Ovary (tissue), 7 donors: ENCODE measurements at regions not wholly inside any gene's neighbourhood (a gene's known extent, or its start where the extent isn't known, plus 50 kb on each side); places are given as distances from the start of the nearest gene placed in this dataset.

ENCODE experiments used
- DNase-seq, 5 donors: peaks; one replicate each; pipeline ENCODE4 v3.0.0-alpha.2; 2019 to 2020
- H3K27ac ChIP-seq, 2 donors: fragments of 200-600 bp; one replicate each; pipeline versions ENCODE4 v1.5.1 to v1.8.0; 2019 to 2022
- H3K27me3 ChIP-seq: fragments of 200-600 bp; one replicate; pipeline ENCODE4 v1.8.0; 2022
- H3K36me3 ChIP-seq: fragments of 200-600 bp; sonication (generic); one replicate; pipeline ENCODE4 v1.5.1; 2019
- H3K4me1 ChIP-seq: one replicate; pipeline ENCODE4 v1.8.1; 2013; ENCODE audit warnings: mild to moderate bottlenecking, moderate library complexity; ENCODE audit not compliant: insufficient read depth
- H3K4me3 ChIP-seq: fragments of 200-600 bp; sonication (generic); one replicate; pipeline ENCODE4 v1.5.1; 2017
- H3K9me3 ChIP-seq, 2 donors: fragments of 200-600 bp in 1 of 2; sonication (generic) in 1 of 2; one replicate each; pipeline versions ENCODE4 v1.5.1 to v1.8.1; 2013 to 2019; ENCODE audit warnings: mild to moderate bottlenecking in 1 of 2, moderate library complexity in 1 of 2
- EP300 ChIP-seq: sonication (generic); formaldehyde crosslinking; IDR thresholded peaks from one replicate; pipeline ENCODE4 v1.6.1; 2017; ENCODE audit warnings: antibody characterized with exemption
- POLR2A ChIP-seq: fragments of 450-650 bp; IDR thresholded peaks from one replicate; pipeline ENCODE4 v1.6.1; 2017; ENCODE audit warnings: antibody characterized with exemption, mild to moderate bottlenecking, moderate library complexity
- WGBS, 3 donors: extraction: QIAGEN DNeasy Blood & Tissue Kit in 1 of 3; methylation state at CpG; one replicate each; pipeline versions ENCODE4 v1.1.5 to v1.1.7; 2013 to 2017; 5-methylcytosine and 5-hydroxymethylcytosine counted together
- intact Hi-C, 4 donors: fragments of 100-400 bp; cut with DNase I; formaldehyde crosslinking; loops; one replicate each; pipeline versions ENCODE4 v1.11.0 to v1.15.1; 2022 to 2023
- TF ChIP-seq, protein P1 (sequence below), 3 donors: fragments of 450-650 bp in 2 of 3; fragments of 200-600 bp in 1 of 3; IDR thresholded peaks; one replicate each; pipeline versions ENCODE4 v1.5.1 to v1.8.0; 2016 to 2022; ENCODE audit warnings: antibody characterized with exemption in 3 of 3, mild to moderate bottlenecking in 1 of 3
- donor health status: DM: no; HTN: no; CAD: no; lungs with moderate emphysema.
- donor health status: DM: no; HTN: no; CAD: no.
- donor health status: Bipolar disorder and iron deficiency.
- donor health status: DM: no; HTN: no; CAD: no.
- donor health status: DM: yes; HTN: yes; CAD: no.

DNA sequence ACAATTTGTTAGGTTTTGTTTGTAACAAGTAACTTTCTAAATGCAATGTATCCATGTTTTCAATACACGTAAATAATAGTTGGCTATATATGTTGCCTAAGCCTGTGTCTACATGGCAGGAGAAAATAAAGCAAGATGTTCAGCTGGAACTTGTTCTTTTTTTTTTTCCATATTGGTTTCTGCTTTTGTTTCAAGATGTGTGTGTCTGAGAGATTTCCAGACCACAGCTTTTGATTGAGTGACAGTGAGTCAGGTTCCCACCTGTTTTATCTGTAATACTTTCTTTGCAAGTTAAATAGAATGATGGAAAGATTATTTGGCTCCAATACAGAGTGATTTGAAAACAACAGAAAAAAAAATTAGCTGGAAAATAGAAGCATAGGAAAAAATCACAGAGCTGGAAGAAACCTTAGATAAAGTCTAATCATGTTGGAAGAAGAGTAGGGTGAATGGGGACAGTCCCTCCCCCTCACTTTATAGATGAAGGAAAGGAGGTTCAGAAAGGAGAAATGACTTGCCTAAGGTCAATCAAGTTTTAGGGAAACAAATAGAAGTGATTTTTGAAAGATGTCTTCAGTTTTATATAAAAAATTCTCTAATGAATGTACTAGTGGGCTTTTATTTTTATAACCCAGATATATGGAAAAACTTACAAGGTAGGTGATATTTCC is 150.9 kb upstream of the STMND1 start:
- DNase-seq, result no peak
- Histone ChIP-seq H3K36me3 (no peaks in the 10 kb centered on the region), H3K27me3 (no peaks in the 10 kb centered on the region), H3K9me3 (no peaks in the 10 kb centered on the region), H3K27ac (no peak overlapping the region), H3K4me3 (no peak overlapping the region), H3K4me1 (no peaks in the 10 kb centered on the region)
- intact Hi-C loops, result no loop called here
- 78 to 98% (median 91%) methylated on average over 1 of the region's 1 CpG for whole genome bisulfite sequencing, 3 donors
- TF ChIP-seq, protein P1, sequence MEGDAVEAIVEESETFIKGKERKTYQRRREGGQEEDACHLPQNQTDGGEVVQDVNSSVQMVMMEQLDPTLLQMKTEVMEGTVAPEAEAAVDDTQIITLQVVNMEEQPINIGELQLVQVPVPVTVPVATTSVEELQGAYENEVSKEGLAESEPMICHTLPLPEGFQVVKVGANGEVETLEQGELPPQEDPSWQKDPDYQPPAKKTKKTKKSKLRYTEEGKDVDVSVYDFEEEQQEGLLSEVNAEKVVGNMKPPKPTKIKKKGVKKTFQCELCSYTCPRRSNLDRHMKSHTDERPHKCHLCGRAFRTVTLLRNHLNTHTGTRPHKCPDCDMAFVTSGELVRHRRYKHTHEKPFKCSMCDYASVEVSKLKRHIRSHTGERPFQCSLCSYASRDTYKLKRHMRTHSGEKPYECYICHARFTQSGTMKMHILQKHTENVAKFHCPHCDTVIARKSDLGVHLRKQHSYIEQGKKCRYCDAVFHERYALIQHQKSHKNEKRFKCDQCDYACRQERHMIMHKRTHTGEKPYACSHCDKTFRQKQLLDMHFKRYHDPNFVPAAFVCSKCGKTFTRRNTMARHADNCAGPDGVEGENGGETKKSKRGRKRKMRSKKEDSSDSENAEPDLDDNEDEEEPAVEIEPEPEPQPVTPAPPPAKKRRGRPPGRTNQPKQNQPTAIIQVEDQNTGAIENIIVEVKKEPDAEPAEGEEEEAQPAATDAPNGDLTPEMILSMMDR (IDR thresholded peaks at IDR 0.05), result no peak
- TF ChIP-seq EP300, result no peak
- no peak for TF ChIP-seq POLR2A

DNA sequence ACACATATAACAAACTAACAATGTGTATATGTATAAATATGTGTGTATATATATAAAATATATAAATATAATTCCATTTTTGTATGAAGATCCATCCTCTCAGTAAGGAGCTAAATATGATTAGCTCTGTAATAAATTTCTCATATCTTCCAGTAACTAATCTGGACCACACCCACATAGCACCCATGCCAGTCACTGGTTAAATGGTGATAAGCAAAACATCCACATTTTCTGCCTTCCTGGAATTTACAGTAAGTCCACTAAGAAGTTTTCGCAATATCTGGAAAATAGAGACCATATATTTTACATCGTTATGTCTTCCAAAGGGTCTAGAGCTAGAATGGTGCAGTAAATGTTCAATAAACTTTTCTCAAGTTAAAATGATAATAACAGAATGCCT is 151.5 kb upstream of the STMND1 start:
- no peak for DNase-seq
- 90 to 100% (median 92%) methylated on average over 1 to 2 of the region's 2 CpGs for WGBS, 3 donors
- intact Hi-C loops, result no loop called here

DNA sequence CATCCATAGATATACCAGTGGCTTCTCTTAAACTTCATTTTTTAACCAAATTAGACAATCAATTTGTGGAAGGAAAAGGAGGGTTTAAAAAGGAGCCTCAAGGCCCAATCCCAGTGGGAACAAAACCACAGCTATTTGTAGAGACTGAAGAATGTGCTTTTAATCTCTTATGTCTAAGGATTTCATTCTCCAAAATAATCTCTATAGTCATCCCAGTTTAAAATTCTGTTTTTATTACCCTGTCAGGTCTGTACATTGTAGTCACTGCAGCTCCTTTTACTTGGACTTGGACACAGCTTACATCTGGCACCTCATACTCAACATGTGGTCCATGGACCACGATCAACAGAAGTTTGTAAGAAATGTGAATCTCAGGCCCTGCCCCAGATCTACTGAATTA is 152.1 kb upstream of the STMND1 start:
- 46 to 60% (median 52%) methylated on average over 1 of the region's 1 CpG for WGBS, 3 donors

More for the DNA sequence above, 151.5 kb upstream of the STMND1 start:
- no peaks in the 10 kb centered on the region for H3K36me3 ChIP-seq
- no peak overlapping the region for H3K27ac ChIP-seq
- no peak overlapping the region for H3K4me3 ChIP-seq
- no peaks in the 10 kb centered on the region for H3K9me3 ChIP-seq
- H3K27me3 ChIP-seq, result no peaks in the 10 kb centered on the region
- TF ChIP-seq, protein P1 (IDR thresholded peaks at IDR 0.05), result no peak
- no peak for TF ChIP-seq EP300
- TF ChIP-seq POLR2A, result no peak
- no peaks in the 10 kb centered on the region for H3K4me1 ChIP-seq

DNA sequence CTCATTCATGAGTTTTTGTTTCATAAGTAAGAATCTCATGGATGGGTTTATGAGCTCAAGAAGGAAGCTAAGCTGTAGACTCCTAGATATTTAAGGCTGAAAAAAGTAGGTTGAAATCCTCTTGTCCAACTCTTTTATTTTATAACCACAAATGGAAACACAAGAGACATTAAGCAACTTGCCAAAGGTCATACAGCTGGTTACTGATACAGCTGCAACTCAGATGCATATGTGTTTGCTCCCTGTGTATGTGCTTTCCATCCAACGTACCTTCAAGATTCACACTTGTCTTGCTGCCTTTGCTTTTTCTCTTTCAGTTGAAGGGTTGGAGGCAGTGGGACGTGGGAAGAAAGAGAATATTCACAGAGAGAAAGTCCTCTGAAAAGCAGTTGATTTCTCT is 153.5 kb upstream of the STMND1 start:
- Histone ChIP-seq H3K9me3 (no peaks in the 10 kb centered on the region), H3K4me3 (no peak overlapping the region), H3K36me3 (no peaks in the 10 kb centered on the region), H3K27ac (no peak overlapping the region), H3K4me1 (no peaks in the 10 kb centered on the region), H3K27me3 (no peaks in the 10 kb centered on the region)
- DNase-seq, result no peak
- intact Hi-C loops, result no loop called here
- TF ChIP-seq, protein P1 (IDR thresholded peaks at IDR 0.05), result no peak
- 61 to 72% (median 70%) methylated on average over 2 of the region's 2 CpGs for whole genome bisulfite sequencing, 3 donors

More for the DNA sequence above, 152.1 kb upstream of the STMND1 start:
- Histone ChIP-seq H3K27ac (no peak overlapping the region), H3K4me3 (no peak overlapping the region), H3K27me3 (no peaks in the 10 kb centered on the region), H3K4me1 (no peaks in the 10 kb centered on the region), H3K9me3 (no peaks in the 10 kb centered on the region), H3K36me3 (no peaks in the 10 kb centered on the region)
- DNase-seq, result no peak
- intact Hi-C loops, result no loop called here
- TF ChIP-seq POLR2A, result no peak
- no peak for TF ChIP-seq EP300
- TF ChIP-seq, protein P1 (IDR thresholded peaks at IDR 0.05), result no peak
